HG03520 (cell line): ENCODE measurements at regions not wholly inside any gene's neighbourhood (a gene's known extent, or its start where the extent isn't known, plus 50 kb on each side); places are given as distances from the start of the nearest gene placed in this dataset.

ENCODE experiments used
- ATAC-seq: cut with Tn5 transposase; IDR thresholded peaks from one replicate; pipeline ENCODE4 v1.9.1; 2021; ENCODE audit warnings: mild to moderate bottlenecking, moderate library complexity; ENCODE audit not compliant: unreplicated experiment

DNA sequence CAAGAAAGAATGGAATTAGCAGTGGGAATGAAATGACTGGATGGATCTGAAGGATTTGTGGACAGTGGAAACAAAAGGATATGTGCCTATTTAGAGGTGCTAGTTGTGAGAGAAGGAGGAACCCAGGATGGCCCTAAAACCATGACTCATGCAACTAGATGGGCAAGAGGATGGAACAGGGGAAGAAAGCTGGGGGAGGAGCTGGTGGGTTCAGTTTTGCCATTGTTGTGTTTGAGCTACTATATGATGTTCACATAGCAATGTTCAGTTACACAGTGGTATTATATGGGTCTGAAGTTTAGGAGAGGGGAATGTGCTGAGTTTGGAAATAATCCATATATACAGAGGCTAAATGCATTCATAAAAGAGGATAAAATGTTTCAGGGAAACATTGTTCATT is 125.7 kb upstream of the SSTR4 start:
- ATAC-seq = no peak

DNA sequence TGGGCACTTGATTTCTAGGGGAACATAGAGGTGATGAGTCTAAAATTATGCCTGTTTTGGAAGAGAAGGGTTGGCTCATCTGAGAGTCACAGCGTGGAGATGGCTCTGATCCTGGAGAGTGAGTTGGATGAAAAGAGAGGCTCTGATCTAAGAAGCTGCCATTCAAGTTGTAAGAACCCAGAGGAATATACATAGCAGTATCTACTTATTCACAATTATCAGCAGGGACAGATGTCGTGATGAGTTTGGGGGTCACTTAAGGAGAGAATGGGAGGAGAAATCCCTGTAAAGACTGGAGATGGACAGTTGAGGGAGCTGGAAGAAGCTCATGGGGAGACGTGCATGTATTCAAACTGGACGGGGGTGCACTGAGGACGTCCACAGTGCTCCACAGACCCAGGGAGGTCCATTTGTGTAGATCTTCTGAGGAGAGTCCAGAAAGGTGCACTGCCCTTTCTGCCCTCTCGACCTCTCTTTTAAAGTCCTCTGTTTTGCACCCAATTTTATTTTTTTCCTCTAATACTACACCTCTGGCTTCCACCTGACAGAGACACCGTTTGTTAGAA is 124.7 kb upstream of the SSTR4 start:
- no peak for ATAC-seq

DNA sequence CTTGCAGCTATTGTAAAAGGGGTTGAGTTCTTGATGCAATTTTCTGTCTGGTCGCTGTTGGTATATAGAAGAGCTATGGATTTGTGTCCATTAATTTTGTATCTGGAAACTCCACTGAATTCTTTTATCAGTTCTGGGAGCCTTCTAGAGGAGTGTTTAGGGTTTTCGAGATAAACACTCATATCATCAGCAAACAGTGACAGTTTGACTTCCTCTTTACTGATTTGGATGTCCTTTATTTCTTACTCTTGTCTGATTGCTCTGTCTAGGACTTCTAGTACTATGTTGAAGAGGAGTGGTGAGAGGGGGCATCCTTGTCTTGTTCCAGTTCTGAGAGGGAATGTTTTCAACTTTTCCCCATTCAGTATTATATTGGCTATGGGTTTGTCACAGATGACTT is 120.8 kb upstream of the SSTR4 start:
- no peak for ATAC-seq

DNA sequence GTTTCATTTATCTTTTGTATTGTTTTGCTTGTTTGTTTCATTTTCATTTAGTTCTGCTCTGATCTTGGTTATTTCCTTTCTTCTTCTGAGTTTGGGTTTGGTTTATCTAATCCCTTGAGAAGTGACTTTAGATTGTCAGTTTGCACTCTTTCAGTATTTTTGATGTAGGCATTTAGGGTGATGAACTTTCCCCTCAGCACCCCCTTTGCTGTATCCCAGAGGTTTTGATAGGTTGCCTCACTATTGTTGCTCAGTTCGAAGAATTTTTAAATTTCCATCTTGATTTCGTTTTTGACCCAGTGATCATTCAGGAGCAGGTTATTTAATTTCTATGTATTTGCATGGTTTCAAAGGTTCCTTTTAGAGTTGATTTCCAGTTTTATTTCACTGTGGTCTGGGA is 119.6 kb upstream of the SSTR4 start:
- ATAC-seq = no peak

GRCh38 chr20:22916021-22916842 is 118.9 kb upstream of the SSTR4 start:
- ATAC-seq = no peak

DNA sequence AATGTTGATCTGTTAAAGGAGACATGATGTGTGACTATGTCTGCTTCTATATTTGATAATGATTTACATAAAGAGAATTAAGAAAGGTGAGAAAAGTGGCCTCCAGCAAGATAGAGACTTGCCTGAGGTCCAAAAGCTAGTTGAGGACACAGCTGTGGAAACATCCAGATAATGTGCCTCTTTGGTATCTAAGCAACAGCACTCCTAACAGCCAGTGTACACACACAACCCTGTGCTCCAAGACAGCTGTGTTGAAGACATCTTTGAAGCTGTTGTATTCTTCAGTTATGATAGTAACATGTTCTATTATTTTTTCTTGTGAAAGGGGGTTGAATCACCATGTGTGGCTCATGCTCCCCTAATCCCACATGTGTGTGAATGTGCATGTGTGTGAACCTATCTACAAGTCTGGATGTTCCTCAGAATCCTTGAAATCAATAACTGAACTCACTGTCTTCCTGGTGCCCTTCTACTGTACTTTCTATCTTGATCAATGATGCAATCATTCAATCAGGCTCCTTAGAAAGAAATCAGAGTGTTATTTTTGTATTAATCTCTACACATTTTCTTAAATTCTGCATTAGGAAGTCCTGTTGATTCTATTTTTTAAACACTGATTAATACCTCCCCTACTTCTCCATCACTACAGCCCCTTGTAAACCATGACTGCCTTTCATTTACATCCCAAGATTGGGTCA is 116.7 kb upstream of the SSTR4 start:
- ATAC-seq = no peak

DNA sequence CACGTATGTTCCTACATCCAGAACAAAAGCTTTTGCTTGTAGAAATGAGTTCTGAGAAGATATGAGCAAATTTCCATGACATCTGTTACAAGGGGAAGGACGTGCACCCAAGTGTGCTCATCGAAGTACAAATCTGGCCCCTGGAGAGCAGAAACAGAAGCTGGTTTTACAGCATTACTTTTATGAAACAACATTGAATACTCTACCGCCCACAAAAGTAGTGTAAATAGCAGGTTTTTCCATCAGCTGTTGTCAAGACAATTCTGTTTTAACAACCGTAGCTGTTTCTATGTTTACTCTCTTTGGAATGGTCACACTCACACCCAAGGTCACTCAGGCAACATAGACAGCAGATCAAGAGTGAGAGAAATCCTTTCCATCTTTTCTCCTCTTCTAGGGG is 114.2 kb upstream of the SSTR4 start:
- ATAC-seq = no peak

DNA sequence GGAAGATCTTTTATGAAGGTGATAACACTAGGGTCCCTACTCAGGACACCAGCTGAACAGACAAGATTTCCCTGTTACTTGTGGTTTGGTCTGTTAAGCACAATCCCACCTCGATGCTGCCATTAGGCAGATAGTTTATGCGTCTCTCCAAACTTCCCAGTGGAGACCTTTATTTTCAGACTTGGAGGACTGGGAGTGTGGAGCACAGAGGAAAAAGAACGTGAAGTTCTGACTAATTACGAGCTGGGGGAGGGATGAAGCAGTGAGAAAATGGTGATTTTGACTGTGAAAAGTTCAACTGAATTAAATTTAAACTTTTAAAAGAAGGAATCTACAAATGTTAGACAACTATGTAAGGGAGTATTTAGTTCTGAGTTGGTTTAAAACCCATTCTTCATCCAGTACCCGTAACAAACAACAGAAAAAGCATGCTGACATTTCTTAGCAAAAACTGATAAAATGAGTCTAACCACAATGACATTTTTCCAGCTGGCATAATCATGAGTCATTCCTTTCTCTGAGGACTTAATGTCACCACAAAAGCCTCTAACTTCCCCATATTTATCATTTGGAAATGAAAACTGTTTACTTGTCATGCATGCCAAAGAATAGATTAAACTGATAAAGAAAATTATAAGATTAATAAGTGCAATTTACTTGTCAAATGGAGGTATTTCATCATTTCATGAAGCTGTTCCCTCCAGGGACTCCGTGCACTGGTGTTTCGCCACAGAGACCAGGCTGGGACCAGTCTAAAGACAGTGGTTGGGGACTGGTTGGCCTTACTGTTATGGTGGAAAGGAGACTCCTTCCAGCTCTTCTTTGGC is 113.3 kb upstream of the SSTR4 start:
- no peak for ATAC-seq

DNA sequence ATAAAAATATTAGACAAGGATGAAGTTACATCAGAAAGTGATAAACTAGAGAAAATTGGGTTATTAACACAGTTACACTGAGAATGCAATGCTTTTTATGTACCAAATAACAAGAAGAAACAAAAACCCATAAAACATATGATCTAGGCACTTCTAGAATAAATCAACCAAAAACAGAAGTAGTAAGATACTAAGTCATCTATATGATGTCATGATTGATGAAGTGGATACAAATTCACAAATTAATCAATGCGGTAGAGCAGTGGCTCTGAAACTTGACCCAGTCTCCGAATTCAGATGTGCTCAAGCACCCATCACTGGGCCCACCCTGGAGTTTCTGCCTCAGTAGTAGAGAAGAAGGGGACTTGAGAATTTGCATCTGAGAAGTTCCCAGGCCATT is 112.1 kb upstream of the SSTR4 start:
- no peak for ATAC-seq

DNA sequence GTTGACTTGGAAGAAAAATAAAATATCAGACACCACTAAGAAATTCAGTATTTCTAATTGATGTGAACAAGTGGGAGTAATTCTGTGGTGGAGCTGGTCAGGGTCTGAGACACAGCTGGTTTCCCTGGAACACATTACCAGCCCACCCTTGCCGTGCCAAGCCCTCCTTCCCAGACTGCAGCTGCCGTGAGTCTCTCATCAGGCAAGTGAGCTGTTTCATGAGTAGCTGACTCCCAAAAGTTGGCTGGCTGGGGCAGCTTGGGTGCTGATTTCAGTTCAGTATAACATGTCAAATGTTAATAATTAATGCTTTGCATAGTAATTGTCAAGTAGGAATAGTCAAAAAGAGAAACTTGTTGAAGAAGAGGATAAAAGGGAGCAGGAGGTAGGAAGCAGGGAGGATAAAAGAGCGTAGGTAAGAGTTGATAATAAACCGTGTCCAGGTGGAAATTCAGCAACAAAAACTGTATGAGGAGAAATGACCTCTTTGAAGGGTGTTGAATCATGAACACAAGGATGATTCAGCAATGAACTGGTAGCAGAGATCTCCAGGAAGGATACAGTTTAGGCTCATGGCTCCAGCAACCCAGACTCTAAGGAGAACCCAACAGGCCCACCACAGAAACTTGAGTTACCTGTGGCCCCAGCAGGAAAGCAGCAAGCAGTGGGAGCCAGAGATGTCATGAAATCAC is 110.9 kb upstream of the SSTR4 start:
- no peak for ATAC-seq

GRCh38 chr20:22924949-22925612 is 110.0 kb upstream of the SSTR4 start:
- ATAC-seq = no peak

- ATAC-seq = no peak
Measured at GRCh38 chr20:22925613-22925983, 109.5 kb upstream of the SSTR4 start.

GRCh38 chr20:22927537-22927936 is 107.6 kb upstream of the SSTR4 start:
- ATAC-seq = no peak

- ATAC-seq = no peak
Measured at GRCh38 chr20:22928679-22929078, 106.4 kb upstream of the SSTR4 start.

- ATAC-seq = no peak
Measured at GRCh38 chr20:22929661-22930060, 105.5 kb upstream of the SSTR4 start.

DNA sequence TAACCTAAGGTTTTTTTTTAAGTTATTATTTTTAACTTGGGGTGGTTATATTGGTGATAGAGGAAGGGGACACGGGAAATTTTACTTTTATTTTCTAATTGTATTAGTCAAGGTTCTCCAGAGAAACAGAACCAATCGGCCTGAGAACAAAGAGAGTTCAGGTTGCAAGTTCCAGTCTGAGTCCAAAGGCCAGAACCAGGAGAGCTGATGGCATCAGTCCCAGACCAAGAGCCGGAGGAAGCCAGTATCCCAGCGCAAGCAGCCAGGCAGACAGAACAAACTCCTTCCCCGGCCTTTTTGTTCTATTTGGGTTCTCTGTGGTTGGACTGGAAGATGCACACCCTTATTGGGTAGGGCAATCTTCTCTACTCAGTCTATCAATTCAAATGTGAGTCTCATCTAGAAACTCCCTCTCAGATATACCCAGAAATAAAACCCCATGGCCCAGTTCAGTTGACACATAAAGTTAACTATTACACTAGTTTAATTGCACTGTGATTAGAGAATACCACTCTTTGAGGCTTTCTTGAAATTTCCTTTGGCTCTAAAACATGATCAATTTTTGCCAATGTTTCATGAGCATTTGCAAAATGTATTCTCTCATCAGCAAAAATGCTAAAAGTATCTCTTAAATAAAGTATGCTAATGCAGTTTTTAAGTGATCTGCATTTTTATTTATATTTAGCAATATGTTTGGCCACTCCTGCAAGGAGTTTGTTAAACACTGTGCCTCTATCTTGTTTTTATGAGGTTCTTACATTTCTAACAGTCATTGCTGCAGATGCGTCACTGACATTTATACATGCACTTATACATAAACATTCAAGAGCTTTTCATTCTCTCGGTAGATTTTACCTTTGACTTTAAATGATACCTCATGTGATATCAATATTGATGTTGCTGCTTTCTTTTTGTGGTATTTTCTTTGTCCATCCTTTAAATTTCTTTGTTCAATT is 103.2 kb upstream of the SSTR4 start:
- ATAC-seq = no peak

DNA sequence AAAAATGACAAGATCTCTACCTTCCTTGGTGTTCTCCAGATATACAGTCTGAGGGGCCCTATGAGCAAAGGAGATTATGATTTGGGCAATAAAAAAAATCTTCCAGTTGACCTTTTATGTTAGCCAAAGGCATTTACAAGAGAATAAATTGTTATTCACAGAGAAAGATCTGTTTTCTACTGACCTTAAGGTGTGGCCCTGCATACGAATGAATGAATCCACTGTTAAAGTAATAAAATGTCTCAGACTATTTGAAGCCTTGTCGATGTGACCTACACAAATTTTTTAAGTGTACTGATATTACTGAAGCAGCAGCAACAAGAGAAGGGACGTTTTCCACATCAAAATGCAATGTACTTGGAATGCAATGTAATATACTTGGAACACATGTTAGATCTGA is 95.9 kb upstream of the SSTR4 start:
- ATAC-seq = no peak

DNA sequence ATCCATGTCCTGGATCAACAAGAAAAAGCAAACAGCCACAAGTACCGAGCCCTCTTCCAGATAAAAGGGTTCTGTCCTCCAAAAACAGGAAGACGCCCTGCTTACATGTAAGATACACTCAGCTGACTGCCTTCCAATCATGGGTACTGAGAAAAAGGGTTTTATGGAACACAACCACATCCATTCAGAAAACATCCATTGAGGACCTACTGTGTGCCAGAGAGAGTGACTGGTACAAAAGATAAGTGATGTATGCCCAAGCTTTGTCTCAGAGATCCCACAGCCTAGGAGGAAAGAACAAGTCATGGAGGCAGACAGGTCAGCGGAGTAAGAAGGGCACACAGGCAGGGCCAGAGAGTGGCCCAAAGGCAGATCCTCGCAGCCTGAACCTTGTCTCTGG is 94.8 kb upstream of the SSTR4 start:
- no peak for ATAC-seq

- no peak for ATAC-seq
Measured at GRCh38 chr20:22941550-22941949, 93.6 kb upstream of the SSTR4 start.
